IMR-90 (cell line): ENCODE measurements at regions not wholly inside any gene's neighbourhood (a gene's known extent, or its start where the extent isn't known, plus 50 kb on each side); places are given as distances from the start of the nearest gene placed in this dataset.

ENCODE experiments used
- ATAC-seq: fragments of 200-7000 bp; cut with Tn5 transposase; 2 replicates; pipeline ENCODE4 v1.9.1; 2020; ENCODE audit warnings: low read depth, mild to moderate bottlenecking, moderate library complexity
- BruUV-seq: library from RNA; stranded (reverse); fragments of 400-500 nt; replicated peaks from 2 replicates; lab custom pipeline; 2021; lab: Mats Ljungman, UMichigan
- CTCF ChIA-PET: fragments of 300-600 bp; formaldehyde crosslinking; extraction: SDS; loops from one replicate; lab custom pipeline; 2021; ENCODE audit warnings: antibody characterized with exemption; lab: Yijun Ruan, JAX
- POLR2A ChIA-PET: fragments of 300-600 bp; sonication (Branson Sonifier 250); formaldehyde crosslinking; loops from one replicate; lab custom pipeline; 2022; ENCODE audit warnings: antibody characterized with exemption; ENCODE audit not compliant: unreplicated experiment; lab: Charles Lee
- DNase-seq: peaks from one replicate; pipeline ENCODE4 v3.0.0; 2013
- H2AFZ ChIP-seq: replicated peaks from 2 replicates; pipeline ENCODE3; 2013; ENCODE audit warnings: low read length, mild to moderate bottlenecking; ENCODE audit not compliant: poor library complexity
- H2AK5ac ChIP-seq: 2 replicates; pipeline ENCODE4 v1.6.1; 2013; ENCODE audit warnings: low read depth, low read length, inconsistent platforms
- H2AK9ac ChIP-seq: replicated peaks from 2 replicates; pipeline ENCODE3; 2013; ENCODE audit warnings: mild to moderate bottlenecking, low read depth, low read length, moderate library complexity; ENCODE audit not compliant: poor library complexity
- H2BK120ac ChIP-seq: 2 replicates; pipeline ENCODE4 v1.6.1; 2013; ENCODE audit warnings: low read depth, low read length, inconsistent platforms
- H2BK15ac ChIP-seq: 3 replicates; pipeline ENCODE4 v1.6.1; 2013; ENCODE audit warnings: low read depth, low read length, inconsistent platforms
- H2BK20ac ChIP-seq: 2 replicates; pipeline ENCODE4 v1.6.1; 2013; ENCODE audit warnings: low read depth, mild to moderate bottlenecking, inconsistent platforms, low read length, moderate library complexity
- H2BK5ac ChIP-seq: 2 replicates; pipeline ENCODE4 v1.6.1; 2013; ENCODE audit warnings: mild to moderate bottlenecking, low read depth, low read length, inconsistent platforms; ENCODE audit not compliant: poor library complexity, severe bottlenecking
- H3K14ac ChIP-seq: replicated peaks from 2 replicates; pipeline ENCODE4 v1.6.1; 2013; ENCODE audit warnings: low read depth, low read length, inconsistent platforms
- H3K18ac ChIP-seq: 2 replicates; pipeline ENCODE4 v1.6.1; 2013; ENCODE audit warnings: low read depth, low read length, control low read depth
- H3K23ac ChIP-seq: 2 replicates; pipeline ENCODE4 v1.6.1; 2013; ENCODE audit warnings: low read depth, low read length, inconsistent platforms
- H3K27ac ChIP-seq: 2 replicates; pipeline ENCODE4 v1.5.1; 2013; ENCODE audit warnings: mild to moderate bottlenecking, control low read depth, low read length; ENCODE audit not compliant: insufficient read depth
- H3K27me3 ChIP-seq: 2 replicates; pipeline ENCODE4 v1.6.1; 2013; ENCODE audit warnings: low read length; ENCODE audit not compliant: control insufficient read depth, insufficient read depth
- H3K36me3 ChIP-seq: 2 replicates; pipeline ENCODE4 v1.6.1; 2013; ENCODE audit warnings: low read length, mixed read lengths; ENCODE audit not compliant: control insufficient read depth, insufficient read depth
- H3K4ac ChIP-seq: 2 replicates; pipeline ENCODE4 v1.6.1; 2013; ENCODE audit warnings: low read depth, low read length, inconsistent platforms
- H3K4me1 ChIP-seq: 2 replicates; pipeline ENCODE4 v1.6.1; 2013; ENCODE audit warnings: low read length, mixed read lengths; ENCODE audit not compliant: control insufficient read depth, insufficient read depth
- H3K4me2 ChIP-seq: 2 replicates; pipeline ENCODE4 v1.6.1; 2013; ENCODE audit warnings: low read depth, mild to moderate bottlenecking, control low read depth, low read length, moderate library complexity
- H3K4me3 ChIP-seq: 2 replicates; pipeline ENCODE4 v1.5.1; 2013; ENCODE audit warnings: low read depth, mild to moderate bottlenecking, control low read depth, low read length, moderate library complexity; ENCODE audit not compliant: insufficient read depth
- H3K56ac ChIP-seq: 2 replicates; pipeline ENCODE4 v1.6.1; 2013; ENCODE audit warnings: low read length, inconsistent platforms; ENCODE audit not compliant: insufficient read depth; ENCODE audit errors: extremely low read depth
- H3K79me1 ChIP-seq, 2 experiments: 2 replicates each; pipeline ENCODE4 v1.6.1; 2013; ENCODE audit warnings: low read length in 2 of 2, inconsistent platforms in 1 of 2, low read depth in 1 of 2
- H3K9ac ChIP-seq: 2 replicates; pipeline ENCODE4 v1.6.1; 2013; ENCODE audit warnings: low read depth, low read length, control low read depth
- H3K9me1 ChIP-seq: 2 replicates; pipeline ENCODE4 v1.6.1; 2013; ENCODE audit warnings: low read length, inconsistent platforms; ENCODE audit not compliant: insufficient read depth
- H3K9me3 ChIP-seq: 2 replicates; pipeline ENCODE4 v1.6.1; 2013; ENCODE audit warnings: low read length; ENCODE audit not compliant: control insufficient read depth, insufficient read depth
- H4K20me1 ChIP-seq: 2 replicates; pipeline ENCODE4 v1.6.1; 2013; ENCODE audit warnings: low read length, inconsistent platforms; ENCODE audit not compliant: insufficient read depth
- H4K5ac ChIP-seq: 2 replicates; pipeline ENCODE4 v1.6.1; 2013; ENCODE audit warnings: mild to moderate bottlenecking, low read depth, low read length, control low read depth
- H4K8ac ChIP-seq, 2 experiments: 2 replicates each; pipeline ENCODE4 v1.6.1; 2013; ENCODE audit warnings: low read depth in 2 of 2, low read length in 2 of 2, control low read depth in 1 of 2, inconsistent platforms in 1 of 2
- H4K91ac ChIP-seq: 2 replicates; pipeline ENCODE4 v1.6.1; 2013; ENCODE audit warnings: low read depth, low read length, inconsistent platforms; ENCODE audit not compliant: insufficient read depth
- BHLHE40 ChIP-seq: fragments of 150-350 bp; IDR thresholded peaks from 2 replicates; pipeline ENCODE4 v1.6.1; 2016; ENCODE audit warnings: mild to moderate bottlenecking, low read depth, low read length
- CEBPB ChIP-seq: IDR thresholded peaks from 2 replicates; pipeline ENCODE4 v1.6.1; 2012; ENCODE audit warnings: low read depth, low read length, improper control_type of control experiment
- CHD1 ChIP-seq: IDR thresholded peaks from 2 replicates; pipeline ENCODE4 v1.6.1; 2012; ENCODE audit warnings: low read depth, low read length, improper control_type of control experiment
- ELK1 ChIP-seq: fragments of 150-350 bp; IDR thresholded peaks from 2 replicates; pipeline ENCODE4 v1.6.1; 2016; ENCODE audit warnings: low read depth, mild to moderate bottlenecking, low read length, moderate library complexity, borderline replicate concordance
- MAFK ChIP-seq: IDR thresholded peaks from 2 replicates; pipeline ENCODE4 v1.6.1; 2012; ENCODE audit warnings: low read depth, low read length, improper control_type of control experiment
- MXI1 ChIP-seq: IDR thresholded peaks from 2 replicates; pipeline ENCODE4 v1.6.1; 2012; ENCODE audit warnings: low read depth, mild to moderate bottlenecking, low read length, moderate library complexity, borderline replicate concordance
- NFE2L2 ChIP-seq: fragments of 150-350 bp; IDR thresholded peaks from 2 replicates; pipeline ENCODE4 v1.6.1; 2016; ENCODE audit warnings: low read depth, mild to moderate bottlenecking, low read length
- RAD21 ChIP-seq: IDR thresholded peaks from 2 replicates; pipeline ENCODE4 v1.6.1; 2012; ENCODE audit warnings: low read length, improper control_type of control experiment
- RFX5 ChIP-seq: IDR thresholded peaks from 2 replicates; pipeline ENCODE4 v1.8.0; 2012; ENCODE audit warnings: low read depth, mild to moderate bottlenecking, low read length, moderate library complexity
- SMC3 ChIP-seq: fragments of 150-350 bp; IDR thresholded peaks from 2 replicates; pipeline ENCODE4 v1.6.1; 2016; ENCODE audit warnings: low read depth, mild to moderate bottlenecking, antibody characterized with exemption, low read length, moderate library complexity
- WGBS, 2 experiments: methylation state at CpG; one replicate each; pipeline versions ENCODE4 v1.1.5 to v1.1.7; 2013; ENCODE audit warnings: missing lambda C conversion rate in 2 of 2; ENCODE audit not compliant: insufficient read length in 1 of 2; ENCODE audit errors: extremely low coverage in 2 of 2; 5-methylcytosine and 5-hydroxymethylcytosine counted together
- dilution Hi-C: fragments of 300-500 bp; cut with HindIII; formaldehyde crosslinking; loops from one replicate; pipeline ENCODE4 v1.14.3; 2018; ENCODE audit warnings: low sequenced_read_pairs; ENCODE audit not compliant: unreplicated experiment
- in situ Hi-C: fragments of 300-500 bp; cut with MboI; formaldehyde crosslinking; loops from 3 replicates; pipeline ENCODE4 v1.14.3; 2019; ENCODE audit warnings: low sequenced_read_pairs, inconsistent platforms, mixed read lengths
- intact Hi-C: fragments of 100-400 bp; cut with micrococcal nuclease; formaldehyde crosslinking; loops from 2 replicates; pipeline ENCODE4 v1.10.0; 2022
- TF ChIP-seq, protein P1 (sequence below): conservative IDR thresholded peaks from 2 replicates; pipeline ENCODE4 v1.5.1; 2012; ENCODE audit warnings: mild to moderate bottlenecking, low read depth, low read length, improper control_type of control experiment
- TF ChIP-seq, protein P2 (sequence below): fragments of 150-350 bp; IDR thresholded peaks from 2 replicates; pipeline ENCODE4 v1.6.1; 2017; ENCODE audit warnings: mild to moderate bottlenecking, antibody characterized with exemption, low read length, low read depth

- no peaks in the 10 kb centered on the region for H3K9me1 ChIP-seq
- dilution Hi-C loops, result no loop called here
- no TSS peak for BruUV-seq
- H3K36me3 ChIP-seq, result no peaks in the 10 kb centered on the region
- H2BK120ac ChIP-seq, result no peak overlapping the region
- H3K4me1 ChIP-seq, result no peaks in the 10 kb centered on the region
- no peak overlapping the region for H2AK9ac ChIP-seq
- no peak overlapping the region for H3K23ac ChIP-seq
- H3K56ac ChIP-seq, result no peak overlapping the region
- H3K9ac ChIP-seq, result no peak overlapping the region
- in situ Hi-C loops, result no loop called here
- whole genome bisulfite sequencing, 2 experiments, result no CpG with 5 or more reads among the region's 6 CpGs
- no peaks in the 10 kb centered on the region for H3K79me1 ChIP-seq
- H4K20me1 ChIP-seq, result no peaks in the 10 kb centered on the region
- TF ChIP-seq CEBPB (no peak), NFE2L2 (no peak), CHD1 (no peak), BHLHE40 (no peak), RAD21 (no peak), MAFK (no peak), SMC3 (no peak), ELK1 (no peak), MXI1 (no peak), RFX5 (no peak)
- TF ChIP-seq, protein P1, sequence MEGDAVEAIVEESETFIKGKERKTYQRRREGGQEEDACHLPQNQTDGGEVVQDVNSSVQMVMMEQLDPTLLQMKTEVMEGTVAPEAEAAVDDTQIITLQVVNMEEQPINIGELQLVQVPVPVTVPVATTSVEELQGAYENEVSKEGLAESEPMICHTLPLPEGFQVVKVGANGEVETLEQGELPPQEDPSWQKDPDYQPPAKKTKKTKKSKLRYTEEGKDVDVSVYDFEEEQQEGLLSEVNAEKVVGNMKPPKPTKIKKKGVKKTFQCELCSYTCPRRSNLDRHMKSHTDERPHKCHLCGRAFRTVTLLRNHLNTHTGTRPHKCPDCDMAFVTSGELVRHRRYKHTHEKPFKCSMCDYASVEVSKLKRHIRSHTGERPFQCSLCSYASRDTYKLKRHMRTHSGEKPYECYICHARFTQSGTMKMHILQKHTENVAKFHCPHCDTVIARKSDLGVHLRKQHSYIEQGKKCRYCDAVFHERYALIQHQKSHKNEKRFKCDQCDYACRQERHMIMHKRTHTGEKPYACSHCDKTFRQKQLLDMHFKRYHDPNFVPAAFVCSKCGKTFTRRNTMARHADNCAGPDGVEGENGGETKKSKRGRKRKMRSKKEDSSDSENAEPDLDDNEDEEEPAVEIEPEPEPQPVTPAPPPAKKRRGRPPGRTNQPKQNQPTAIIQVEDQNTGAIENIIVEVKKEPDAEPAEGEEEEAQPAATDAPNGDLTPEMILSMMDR, result no peak
- TF ChIP-seq, protein P2, sequence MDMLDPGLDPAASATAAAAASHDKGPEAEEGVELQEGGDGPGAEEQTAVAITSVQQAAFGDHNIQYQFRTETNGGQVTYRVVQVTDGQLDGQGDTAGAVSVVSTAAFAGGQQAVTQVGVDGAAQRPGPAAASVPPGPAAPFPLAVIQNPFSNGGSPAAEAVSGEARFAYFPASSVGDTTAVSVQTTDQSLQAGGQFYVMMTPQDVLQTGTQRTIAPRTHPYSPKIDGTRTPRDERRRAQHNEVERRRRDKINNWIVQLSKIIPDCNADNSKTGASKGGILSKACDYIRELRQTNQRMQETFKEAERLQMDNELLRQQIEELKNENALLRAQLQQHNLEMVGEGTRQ, result no peak
- intact Hi-C loops, result no loop called here
- ChIA-PET CTCF (no interaction called here), POLR2A (no interaction called here)
- DNase-seq (no peak), ATAC-seq (no peak)
- H4K5ac ChIP-seq, result no peak overlapping the region
- no peak overlapping the region for H3K14ac ChIP-seq
- H3K27ac ChIP-seq, result no peak overlapping the region
- H3K27me3 ChIP-seq, result no peaks in the 10 kb centered on the region
- no peak overlapping the region for H3K4ac ChIP-seq
- H2BK5ac ChIP-seq, result no peak overlapping the region
- no peaks in the 10 kb centered on the region for H3K9me3 ChIP-seq
- H3K4me3 ChIP-seq, result no peak overlapping the region
- no peak overlapping the region for H2BK15ac ChIP-seq
- H3K4me2 ChIP-seq, result no peak overlapping the region
- no peak overlapping the region for H4K8ac ChIP-seq
- H2AK5ac ChIP-seq, result no peak overlapping the region
- no peak overlapping the region for H2BK20ac ChIP-seq
- H4K91ac ChIP-seq, result no peak overlapping the region
- no peak overlapping the region for H2AFZ ChIP-seq
- no peak overlapping the region for H3K18ac ChIP-seq
Measured at GRCh38 chr1:30250984-30251850, 472.2 kb downstream of the MATN1 start.
